Neutrophil (primary cell): ENCODE measurements at regions not wholly inside any gene's neighbourhood (a gene's known extent, or its start where the extent isn't known, plus 50 kb on each side); places are given as distances from the start of the nearest gene placed in this dataset.

Experiments
- H3K27ac ChIP-seq: fragments of 200-600 bp; sonication (generic); 2 replicates; pipeline ENCODE4 v1.5.1; 2016; ENCODE audit warnings: mild to moderate bottlenecking, moderate library complexity
- H3K27me3 ChIP-seq: fragments of 200-600 bp; sonication (generic); 2 replicates; pipeline ENCODE4 v1.6.0; 2016; ENCODE audit warnings: mild to moderate bottlenecking
- H3K36me3 ChIP-seq: fragments of 200-600 bp; sonication (generic); 2 replicates; pipeline ENCODE4 v1.5.1; 2017
- H3K4me1 ChIP-seq, 2 experiments: fragments of 200-600 bp in 1 of 2; sonication (generic) in 1 of 2; 1 replicate in 1 of 2; 2 replicates in 1 of 2; pipeline versions ENCODE4 v1.5.1 to v1.6.1; 2013 to 2016; ENCODE audit warnings: low read depth in 1 of 2, low read length in 1 of 2, mild to moderate bottlenecking in 1 of 2, moderate library complexity in 1 of 2; ENCODE audit not compliant: control insufficient read depth in 1 of 2, insufficient read depth in 1 of 2
- H3K4me3 ChIP-seq, 2 experiments: fragments of 200-600 bp in 1 of 2; sonication (generic) in 1 of 2; 1 replicate in 1 of 2; 2 replicates in 1 of 2; pipeline ENCODE4 v1.5.1; 2013 to 2016; ENCODE audit warnings: low read depth in 1 of 2, low read length in 1 of 2, mild to moderate bottlenecking in 1 of 2, moderate library complexity in 1 of 2
- H3K9me3 ChIP-seq: fragments of 200-600 bp; sonication (generic); 2 replicates; pipeline ENCODE4 v1.5.1; 2016
- CTCF ChIP-seq: fragments of 200-600 bp; sonication (generic); IDR thresholded peaks from 2 replicates; pipeline ENCODE4 v1.5.1; 2016; ENCODE audit warnings: antibody characterized with exemption

- Histone ChIP-seq H3K4me1 (no peaks in the 10 kb centered on the region), H3K9me3 (no peaks in the 10 kb centered on the region), H3K4me3 (no peak overlapping the region), H3K27me3 (no peaks in the 10 kb centered on the region), H3K27ac (no peak overlapping the region), H3K36me3 (no peaks in the 10 kb centered on the region)
- no peak for TF ChIP-seq CTCF
Observed at GRCh38 chr21:25422610-25423608, 184.4 kb downstream of the MRPL39 start.

GRCh38 chr21:25421321-25422028 is 185.8 kb downstream of the MRPL39 start:
- Histone ChIP-seq H3K4me3 (no peak overlapping the region), H3K27me3 (no peaks in the 10 kb centered on the region), H3K9me3 (no peaks in the 10 kb centered on the region), H3K36me3 (no peaks in the 10 kb centered on the region), H3K27ac (no peak overlapping the region), H3K4me1 (no peaks in the 10 kb centered on the region)
- no peak for TF ChIP-seq CTCF

- Histone ChIP-seq H3K36me3 (no peaks in the 10 kb centered on the region), H3K4me3 (no peak overlapping the region), H3K9me3 (no peaks in the 10 kb centered on the region), H3K27ac (no peak overlapping the region), H3K27me3 (no peaks in the 10 kb centered on the region), H3K4me1 (no peaks in the 10 kb centered on the region)
- TF ChIP-seq CTCF: no peak
Observed at GRCh38 chr21:25420831-25421230, 186.4 kb downstream of the MRPL39 start.

- TF ChIP-seq CTCF: no peak
Observed at GRCh38 chr21:25416669-25417068, 190.6 kb downstream of the MRPL39 start.

GRCh38 chr21:25412100-25412499 is 195.2 kb downstream of the MRPL39 start:
- Histone ChIP-seq H3K4me3 (no peak overlapping the region), H3K27me3 (no peaks in the 10 kb centered on the region), H3K9me3 (no peaks in the 10 kb centered on the region), H3K36me3 (no peaks in the 10 kb centered on the region), H3K4me1 (no peaks in the 10 kb centered on the region), H3K27ac (no peak overlapping the region)
- no peak for TF ChIP-seq CTCF

More at GRCh38 chr21:25416669-25417068, 190.6 kb downstream of the MRPL39 start:
- H3K9me3 ChIP-seq: no peaks in the 10 kb centered on the region
- no peaks in the 10 kb centered on the region for H3K4me1 ChIP-seq
- H3K27me3 ChIP-seq: no peaks in the 10 kb centered on the region
- no peak overlapping the region for H3K4me3 ChIP-seq
- H3K36me3 ChIP-seq: no peaks in the 10 kb centered on the region
- no peak overlapping the region for H3K27ac ChIP-seq
